GM12865 (cell line): ENCODE measurements at regions not wholly inside any gene's neighbourhood (a gene's known extent, or its start where the extent isn't known, plus 50 kb on each side); places are given as distances from the start of the nearest gene placed in this dataset.

Experiments
- DNase-seq: peaks from one replicate; pipeline ENCODE4 v3.0.0; 2010; ENCODE audit warnings: low read depth
- H3K4me3 ChIP-seq: 2 replicates; pipeline ENCODE4 v1.5.1; 2011; ENCODE audit warnings: mild to moderate bottlenecking, low read depth, low read length, control low read depth
- CTCF ChIP-seq: IDR thresholded peaks from 2 replicates; pipeline ENCODE4 v1.5.1; 2011; ENCODE audit warnings: low read length, control low read depth, low read depth, inconsistent platforms; ENCODE audit not compliant: insufficient read depth; ENCODE audit errors: missing control alignments

GRCh38 chr4:100804576-100805360 lies 286.9 kb upstream of the EMCN start:
- no peak for TF ChIP-seq CTCF
- no peak for DNase-seq
- H3K4me3 ChIP-seq: no peak overlapping the region

GRCh38 chr4:100803751-100804150 lies 285.9 kb upstream of the EMCN start:
- no peak for TF ChIP-seq CTCF
- DNase-seq: no peak
- no peak overlapping the region for H3K4me3 ChIP-seq

GRCh38 chr4:100799761-100800539 lies 282.1 kb upstream of the EMCN start:
- DNase-seq: peak; percentile 16
- H3K4me3 ChIP-seq: no peak overlapping the region
- TF ChIP-seq CTCF: no peak

GRCh38 chr4:100797791-100798190 lies 280.0 kb upstream of the EMCN start:
- DNase-seq: no peak
- TF ChIP-seq CTCF: no peak
- no peak overlapping the region for H3K4me3 ChIP-seq

- no peak for DNase-seq
- TF ChIP-seq CTCF: no peak
- H3K4me3 ChIP-seq: no peak overlapping the region
Observed at GRCh38 chr4:100797356-100797755, 279.5 kb upstream of the EMCN start.

- no peak for DNase-seq
- no peak for TF ChIP-seq CTCF
Observed at GRCh38 chr4:100796332-100796731, 278.5 kb upstream of the EMCN start.

More at GRCh38 chr4:100796332-100796731, 278.5 kb upstream of the EMCN start:
- H3K4me3 ChIP-seq: no peak overlapping the region
